ENCODE measurements at regions not wholly inside any gene's neighbourhood (a gene's known extent, or its start where the extent isn't known, plus 50 kb on each side); places are given as distances from the start of the nearest gene placed in this dataset.

- TF ChIP-seq CTCF (IDR thresholded peaks at IDR 0.05) = peak; percentile 42
- TF ChIP-seq USF1 (IDR thresholded peaks at IDR 0.05; ENCODE audit: borderline replicate concordance, low read depth) = no peak
- no peak for TF ChIP-seq YY1 (IDR thresholded peaks at IDR 0.05; ENCODE audit: low read depth)
- TF ChIP-seq FOSL2 (IDR thresholded peaks at IDR 0.05; ENCODE audit: borderline replicate concordance, low read depth) = no peak
- no peak for TF ChIP-seq TAF1 (IDR thresholded peaks at IDR 0.05; ENCODE audit: borderline replicate concordance, low read depth, low read length)
- no peak for TF ChIP-seq EP300 (IDR thresholded peaks at IDR 0.05; ENCODE audit: borderline replicate concordance in 1 of 2, low read depth in 1 of 2, low read length in 1 of 2)
- TF ChIP-seq RFX5 (IDR thresholded peaks at IDR 0.05; ENCODE audit: low read length) = no peak
- no peak for TF ChIP-seq CHD2 (IDR thresholded peaks at IDR 0.05; ENCODE audit: low read length, partially characterized antibody)
- TF ChIP-seq FOXJ3 (CRISPR knock-in tag; IDR thresholded peaks at IDR 0.05) = no peak
- no peak for TF ChIP-seq POLR2AphosphoS5 (IDR thresholded peaks at IDR 0.05; ENCODE audit: low read depth, low read length)
- TF ChIP-seq RCOR1 (IDR thresholded peaks at IDR 0.05; ENCODE audit: low read length) = no peak
- TF ChIP-seq GABPA (IDR thresholded peaks at IDR 0.05; ENCODE audit: low read depth) = no peak
- no peak for TF ChIP-seq TCF12 (IDR thresholded peaks at IDR 0.05)
These were observed 880.8 kb downstream of the TECRL start for GRCh38 chr4:63528256-63528991.
